GM13976 (cell line): ENCODE measurements at regions not wholly inside any gene's neighbourhood (a gene's known extent, or its start where the extent isn't known, plus 50 kb on each side); places are given as distances from the start of the nearest gene placed in this dataset.
"Not testable (repeated sequence)": the region's sequence is repeated elsewhere in the genome, so short reads cannot be mapped to it uniquely, and the experiment has no call there.

Experiments
- DNase-seq: peaks from one replicate; pipeline ENCODE4 v3.0.0; 2012; ENCODE audit warnings: low spot score
- in situ Hi-C: fragments of 300-500 bp; cut with MboI; formaldehyde crosslinking; loops from one replicate; pipeline ENCODE4 v1.12.0; 2022; ENCODE audit warnings: low sequenced_read_pairs, mixed read lengths, inconsistent platforms; ENCODE audit not compliant: unreplicated experiment
- TF ChIP-seq, protein P1 (sequence below): IDR thresholded peaks from 2 replicates; pipeline ENCODE4 v1.5.1; 2012; ENCODE audit warnings: borderline replicate concordance, mild to moderate bottlenecking; ENCODE audit not compliant: insufficient read depth; ENCODE audit errors: extremely low read depth, missing control alignments, control extremely low read depth

DNA sequence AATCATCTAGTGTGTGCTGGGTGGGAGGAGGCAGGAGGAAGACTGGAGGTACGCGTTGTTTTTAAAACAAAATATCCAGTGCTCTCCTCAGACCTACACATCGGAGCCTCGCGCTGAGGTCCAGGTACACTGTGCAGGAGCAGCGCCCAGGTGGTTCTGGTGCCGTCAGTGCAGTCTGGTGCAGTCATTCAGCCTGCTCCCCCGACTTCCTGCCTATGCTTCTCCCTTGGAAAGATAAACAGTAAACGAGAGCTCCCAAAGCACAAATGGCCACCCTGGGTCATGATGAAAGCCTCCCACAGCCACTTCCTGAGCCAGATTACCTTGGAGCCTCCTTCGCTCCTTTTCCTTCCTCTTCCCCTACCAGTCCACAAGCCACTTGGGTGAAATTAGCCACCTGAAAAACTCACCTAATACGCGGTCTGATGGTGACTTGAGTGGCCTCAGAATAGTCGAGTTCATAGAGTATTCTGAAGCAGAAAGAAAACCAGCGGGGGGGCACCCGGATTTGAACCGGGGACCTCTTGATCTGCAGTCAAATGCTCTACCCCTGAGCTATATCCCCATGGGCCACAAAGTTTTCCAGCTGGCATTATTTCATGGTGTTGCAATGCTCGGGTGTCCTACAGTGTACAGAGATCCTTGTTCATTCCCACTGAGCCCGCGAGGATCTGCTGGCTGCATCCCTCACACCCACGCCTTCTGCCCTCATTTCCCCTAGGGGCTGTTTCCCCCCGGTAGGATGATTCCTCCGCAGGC is 82.5 kb downstream of the ZNF467 start:
- in situ Hi-C loops, result no loop called here
- TF ChIP-seq, protein P1, sequence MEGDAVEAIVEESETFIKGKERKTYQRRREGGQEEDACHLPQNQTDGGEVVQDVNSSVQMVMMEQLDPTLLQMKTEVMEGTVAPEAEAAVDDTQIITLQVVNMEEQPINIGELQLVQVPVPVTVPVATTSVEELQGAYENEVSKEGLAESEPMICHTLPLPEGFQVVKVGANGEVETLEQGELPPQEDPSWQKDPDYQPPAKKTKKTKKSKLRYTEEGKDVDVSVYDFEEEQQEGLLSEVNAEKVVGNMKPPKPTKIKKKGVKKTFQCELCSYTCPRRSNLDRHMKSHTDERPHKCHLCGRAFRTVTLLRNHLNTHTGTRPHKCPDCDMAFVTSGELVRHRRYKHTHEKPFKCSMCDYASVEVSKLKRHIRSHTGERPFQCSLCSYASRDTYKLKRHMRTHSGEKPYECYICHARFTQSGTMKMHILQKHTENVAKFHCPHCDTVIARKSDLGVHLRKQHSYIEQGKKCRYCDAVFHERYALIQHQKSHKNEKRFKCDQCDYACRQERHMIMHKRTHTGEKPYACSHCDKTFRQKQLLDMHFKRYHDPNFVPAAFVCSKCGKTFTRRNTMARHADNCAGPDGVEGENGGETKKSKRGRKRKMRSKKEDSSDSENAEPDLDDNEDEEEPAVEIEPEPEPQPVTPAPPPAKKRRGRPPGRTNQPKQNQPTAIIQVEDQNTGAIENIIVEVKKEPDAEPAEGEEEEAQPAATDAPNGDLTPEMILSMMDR, result no peak
- DNase-seq, result no peak

- in situ Hi-C loops, result no loop called here
- TF ChIP-seq, protein P1, result no peak
- no peak for DNase-seq
Observed at GRCh38 chr7:149689291-149689721, 84.1 kb downstream of the ZNF467 start.

- DNase-seq, result no peak
- in situ Hi-C loops, result no loop called here
- TF ChIP-seq, protein P1, result no peak
Observed at GRCh38 chr7:149688836-149689235, 84.6 kb downstream of the ZNF467 start.

DNA sequence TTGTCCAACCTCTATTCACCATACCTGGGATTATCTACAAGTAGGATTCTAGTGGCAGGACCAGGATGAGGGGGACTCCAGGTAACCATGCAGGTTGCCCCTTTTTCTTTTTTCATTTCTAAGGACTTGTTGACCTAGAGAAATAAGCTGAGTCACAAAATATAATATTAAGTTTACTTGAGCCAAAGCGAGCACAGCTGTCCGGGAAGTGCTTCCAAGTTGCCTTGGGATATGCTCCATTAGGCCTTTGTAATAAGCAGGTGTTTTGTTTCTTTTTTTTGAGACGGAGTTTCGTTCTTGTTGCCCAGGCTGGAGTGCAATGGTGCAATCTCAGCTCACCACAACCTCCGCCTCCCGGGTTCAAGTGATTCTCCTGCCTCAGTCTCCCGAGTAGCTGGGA is 85.6 kb downstream of the ZNF467 start:
- in situ Hi-C loops, result not testable (repeated sequence)

GRCh38 chr7:149686449-149686848 is 86.9 kb downstream of the ZNF467 start:
- in situ Hi-C loops, result no loop called here
- DNase-seq, result no peak
- TF ChIP-seq, protein P1, result no peak

More for the DNA sequence above, 85.6 kb downstream of the ZNF467 start:
- DNase-seq, result not testable (repeated sequence)

DNA sequence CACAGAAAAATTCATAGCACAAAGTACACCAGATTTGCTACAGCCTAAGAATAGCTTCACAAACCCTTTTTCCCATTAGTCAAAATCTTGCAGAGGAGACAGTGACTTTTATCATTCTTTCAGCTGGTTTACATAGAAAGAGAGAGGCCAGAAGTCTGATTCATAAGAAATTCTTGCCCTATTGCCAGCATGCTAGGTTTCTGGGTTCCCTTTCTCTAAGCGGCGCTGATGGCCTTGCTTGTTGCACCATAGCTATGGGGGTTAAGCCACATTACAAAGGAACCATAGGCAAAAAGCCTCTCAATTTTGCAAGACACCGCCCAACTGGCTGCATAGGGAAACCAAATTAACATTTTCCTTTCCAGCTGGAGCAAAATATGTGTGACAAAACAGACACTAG is 87.4 kb downstream of the ZNF467 start:
- in situ Hi-C loops, result no loop called here
- DNase-seq, result no peak
- TF ChIP-seq, protein P1, result no peak

DNA sequence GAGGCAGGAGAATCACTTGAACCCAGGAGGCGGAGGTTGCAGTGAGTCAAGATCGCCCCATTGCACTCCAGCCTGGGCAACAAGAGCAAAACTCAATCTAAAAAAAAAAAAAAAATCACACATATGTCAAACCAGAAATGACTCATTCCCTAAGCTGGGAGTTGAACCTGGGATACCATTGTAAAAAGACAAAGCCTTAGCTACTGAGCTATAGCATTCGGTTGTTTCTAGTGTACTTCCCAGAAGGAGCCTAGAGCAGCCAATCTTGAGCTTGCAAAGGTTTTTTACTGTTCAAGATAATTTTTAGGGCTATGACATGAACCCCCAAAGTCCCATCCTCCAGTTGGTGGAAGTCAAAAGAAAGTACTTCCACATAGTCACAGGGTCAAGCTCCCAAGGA is 87.9 kb downstream of the ZNF467 start:
- DNase-seq, result no peak
- in situ Hi-C loops, result no loop called here
- TF ChIP-seq, protein P1, result no peak
